Astrocyte (in vitro differentiated cells and primary cell): ENCODE measurements at regions not wholly inside any gene's neighbourhood (a gene's known extent, or its start where the extent isn't known, plus 50 kb on each side); places are given as distances from the start of the nearest gene placed in this dataset.

Experiments
- EZH2 ChIP-seq: IDR thresholded peaks from 2 replicates; pipeline ENCODE4 v1.6.1; 2012; ENCODE audit warnings: mild to moderate bottlenecking, low read length, inconsistent platforms; ENCODE audit not compliant: insufficient read depth
- TF ChIP-seq, protein P1 (sequence below): IDR thresholded peaks from 2 replicates; pipeline ENCODE4 v1.5.1; 2011; ENCODE audit warnings: low read depth, mild to moderate bottlenecking, inconsistent platforms, low read length, moderate library complexity; ENCODE audit not compliant: insufficient read depth

DNA sequence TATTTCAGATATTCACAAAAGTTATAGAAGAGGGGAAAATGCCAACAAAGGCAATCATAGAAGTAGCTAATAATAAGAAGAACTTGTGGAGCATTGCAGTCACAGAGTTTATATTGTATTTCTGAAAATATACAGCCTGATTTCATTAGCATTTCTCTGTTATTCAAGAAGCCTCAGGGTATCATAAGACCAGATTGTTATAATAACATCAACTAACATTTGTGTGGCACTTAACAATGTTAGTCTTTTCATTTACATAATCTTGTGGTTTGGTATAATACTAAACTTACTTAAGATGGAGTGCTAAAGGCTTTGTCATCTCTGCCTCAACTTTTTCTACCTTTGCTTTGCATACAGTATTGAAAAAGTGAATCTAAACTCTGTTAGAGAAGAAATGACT is 61.6 kb upstream of the TACR1 start:
- TF ChIP-seq, protein P1, sequence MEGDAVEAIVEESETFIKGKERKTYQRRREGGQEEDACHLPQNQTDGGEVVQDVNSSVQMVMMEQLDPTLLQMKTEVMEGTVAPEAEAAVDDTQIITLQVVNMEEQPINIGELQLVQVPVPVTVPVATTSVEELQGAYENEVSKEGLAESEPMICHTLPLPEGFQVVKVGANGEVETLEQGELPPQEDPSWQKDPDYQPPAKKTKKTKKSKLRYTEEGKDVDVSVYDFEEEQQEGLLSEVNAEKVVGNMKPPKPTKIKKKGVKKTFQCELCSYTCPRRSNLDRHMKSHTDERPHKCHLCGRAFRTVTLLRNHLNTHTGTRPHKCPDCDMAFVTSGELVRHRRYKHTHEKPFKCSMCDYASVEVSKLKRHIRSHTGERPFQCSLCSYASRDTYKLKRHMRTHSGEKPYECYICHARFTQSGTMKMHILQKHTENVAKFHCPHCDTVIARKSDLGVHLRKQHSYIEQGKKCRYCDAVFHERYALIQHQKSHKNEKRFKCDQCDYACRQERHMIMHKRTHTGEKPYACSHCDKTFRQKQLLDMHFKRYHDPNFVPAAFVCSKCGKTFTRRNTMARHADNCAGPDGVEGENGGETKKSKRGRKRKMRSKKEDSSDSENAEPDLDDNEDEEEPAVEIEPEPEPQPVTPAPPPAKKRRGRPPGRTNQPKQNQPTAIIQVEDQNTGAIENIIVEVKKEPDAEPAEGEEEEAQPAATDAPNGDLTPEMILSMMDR, result no peak
- no peak for TF ChIP-seq EZH2
